ENCODE measurements at regions not wholly inside any gene's neighbourhood (a gene's known extent, or its start where the extent isn't known, plus 50 kb on each side); places are given as distances from the start of the nearest gene placed in this dataset.

GRCh38 chr9:116045083-116045482 is 108.5 kb upstream of the PAPPA start:
- H3K27ac ChIP-seq (ENCODE audit: low read depth in 1 of 3, low read length in 2 of 3) = no peak overlapping the region
- WGBS, 3 donors = 94 to 95% (median 94%) methylated on average over 2 of the region's 2 CpGs
- no peak overlapping the region for H3K4me3 ChIP-seq (ENCODE audit: low read depth in 1 of 3, low read length in 3 of 3)
- FAIRE-seq (no peak), DNase-seq (no peak)
- H3K4me1 ChIP-seq (ENCODE audit: control insufficient read depth in 3 of 3, insufficient read depth in 2 of 3, low read depth in 1 of 3, low read length in 2 of 3) = no peaks in the 10 kb centered on the region
- H3K9me3 ChIP-seq (ENCODE audit: control insufficient read depth in 2 of 2, insufficient read depth in 1 of 2, low read depth in 1 of 2, low read length in 1 of 2) = no peaks in the 10 kb centered on the region
- H3K27me3 ChIP-seq (ENCODE audit: control insufficient read depth in 3 of 3, insufficient read depth in 3 of 3, low read length in 3 of 3) = no peaks in the 10 kb centered on the region
- no peaks in the 10 kb centered on the region for H3K36me3 ChIP-seq (ENCODE audit: control insufficient read depth in 3 of 3, insufficient read depth in 2 of 3, low read depth in 1 of 3, low read length in 3 of 3)

- Histone ChIP-seq H3K36me3 (ENCODE audit: control insufficient read depth in 3 of 3, insufficient read depth in 2 of 3, low read depth in 1 of 3, low read length in 3 of 3) (no peaks in the 10 kb centered on the region), H3K27ac (ENCODE audit: low read depth in 1 of 3, low read length in 2 of 3) (no peak overlapping the region), H3K9me3 (ENCODE audit: control insufficient read depth in 2 of 2, insufficient read depth in 1 of 2, low read depth in 1 of 2, low read length in 1 of 2) (no peaks in the 10 kb centered on the region), H3K4me3 (ENCODE audit: low read depth in 1 of 3, low read length in 3 of 3) (no peak overlapping the region), H3K4me1 (ENCODE audit: control insufficient read depth in 3 of 3, insufficient read depth in 2 of 3, low read depth in 1 of 3, low read length in 2 of 3) (no peaks in the 10 kb centered on the region), H3K27me3 (ENCODE audit: control insufficient read depth in 3 of 3, insufficient read depth in 3 of 3, low read length in 3 of 3) (no peaks in the 10 kb centered on the region)
- no peak for FAIRE-seq
- 65 to 73% (median 70%) methylated on average over 2 of the region's 2 CpGs for WGBS, 3 donors
- DNase-seq = no peak
These were observed 105.5 kb upstream of the PAPPA start for GRCh38 chr9:116048081-116048480.

GRCh38 chr9:116049456-116049855 is 104.1 kb upstream of the PAPPA start:
- Histone ChIP-seq H3K27ac (ENCODE audit: low read depth in 1 of 3, low read length in 2 of 3) (no peak overlapping the region), H3K4me1 (ENCODE audit: control insufficient read depth in 3 of 3, insufficient read depth in 2 of 3, low read depth in 1 of 3, low read length in 2 of 3) (no peaks in the 10 kb centered on the region), H3K4me3 (ENCODE audit: low read depth in 1 of 3, low read length in 3 of 3) (no peak overlapping the region), H3K9me3 (ENCODE audit: control insufficient read depth in 2 of 2, insufficient read depth in 1 of 2, low read depth in 1 of 2, low read length in 1 of 2) (no peaks in the 10 kb centered on the region), H3K36me3 (ENCODE audit: control insufficient read depth in 3 of 3, insufficient read depth in 2 of 3, low read depth in 1 of 3, low read length in 3 of 3) (no peaks in the 10 kb centered on the region), H3K27me3 (ENCODE audit: control insufficient read depth in 3 of 3, insufficient read depth in 3 of 3, low read length in 3 of 3) (no peaks in the 10 kb centered on the region)
- DNase-seq = no peak
- no peak for FAIRE-seq
- 78 to 82% (median 78%) methylated on average over 4 of the region's 4 CpGs for WGBS, 3 donors

- no peak for DNase-seq
- no peaks in the 10 kb centered on the region for H3K4me1 ChIP-seq (ENCODE audit: control insufficient read depth in 3 of 3, insufficient read depth in 2 of 3, low read depth in 1 of 3, low read length in 2 of 3)
- FAIRE-seq = no peak
- H3K27ac ChIP-seq (ENCODE audit: low read depth in 1 of 3, low read length in 2 of 3) = no peak overlapping the region
- no peaks in the 10 kb centered on the region for H3K27me3 ChIP-seq (ENCODE audit: control insufficient read depth in 3 of 3, insufficient read depth in 3 of 3, low read length in 3 of 3)
- no peaks in the 10 kb centered on the region for H3K9me3 ChIP-seq (ENCODE audit: control insufficient read depth in 2 of 2, insufficient read depth in 1 of 2, low read depth in 1 of 2, low read length in 1 of 2)
- H3K4me3 ChIP-seq (ENCODE audit: low read depth in 1 of 3, low read length in 3 of 3) = no peak overlapping the region
- WGBS, 3 donors = 81 to 88% (median 86%) methylated on average over 2 of the region's 2 CpGs
- H3K36me3 ChIP-seq (ENCODE audit: control insufficient read depth in 3 of 3, insufficient read depth in 2 of 3, low read depth in 1 of 3, low read length in 3 of 3) = no peaks in the 10 kb centered on the region
These were observed 102.1 kb upstream of the PAPPA start for GRCh38 chr9:116051528-116051927.

GRCh38 chr9:116055536-116055935 is 98.1 kb upstream of the PAPPA start:
- no peak for DNase-seq
- no peak for FAIRE-seq
- Histone ChIP-seq H3K27ac (ENCODE audit: low read depth in 1 of 3, low read length in 2 of 3) (no peak overlapping the region), H3K9me3 (ENCODE audit: control insufficient read depth in 2 of 2, insufficient read depth in 1 of 2, low read depth in 1 of 2, low read length in 1 of 2) (no peaks in the 10 kb centered on the region), H3K4me1 (ENCODE audit: control insufficient read depth in 3 of 3, insufficient read depth in 2 of 3, low read depth in 1 of 3, low read length in 2 of 3) (no peaks in the 10 kb centered on the region), H3K36me3 (ENCODE audit: control insufficient read depth in 3 of 3, insufficient read depth in 2 of 3, low read depth in 1 of 3, low read length in 3 of 3) (no peaks in the 10 kb centered on the region), H3K4me3 (ENCODE audit: low read depth in 1 of 3, low read length in 3 of 3) (no peak overlapping the region), H3K27me3 (ENCODE audit: control insufficient read depth in 3 of 3, insufficient read depth in 3 of 3, low read length in 3 of 3) (no peaks in the 10 kb centered on the region)
- 66 to 81% (median 75%) methylated on average over 3 of the region's 3 CpGs for WGBS, 3 donors

- DNase-seq = no peak
- 65 to 70% (median 67%) methylated on average over 5 of the region's 5 CpGs for WGBS, 3 donors
- FAIRE-seq = no peak
- Histone ChIP-seq H3K4me1 (ENCODE audit: control insufficient read depth in 3 of 3, insufficient read depth in 2 of 3, low read depth in 1 of 3, low read length in 2 of 3) (no peaks in the 10 kb centered on the region), H3K4me3 (ENCODE audit: low read depth in 1 of 3, low read length in 3 of 3) (no peak overlapping the region), H3K27ac (ENCODE audit: low read depth in 1 of 3, low read length in 2 of 3) (no peak overlapping the region), H3K27me3 (ENCODE audit: control insufficient read depth in 3 of 3, insufficient read depth in 3 of 3, low read length in 3 of 3) (no peaks in the 10 kb centered on the region), H3K36me3 (ENCODE audit: control insufficient read depth in 3 of 3, insufficient read depth in 2 of 3, low read depth in 1 of 3, low read length in 3 of 3) (no peaks in the 10 kb centered on the region), H3K9me3 (ENCODE audit: control insufficient read depth in 2 of 2, insufficient read depth in 1 of 2, low read depth in 1 of 2, low read length in 1 of 2) (no peaks in the 10 kb centered on the region)
These were observed 96.2 kb upstream of the PAPPA start for GRCh38 chr9:116057371-116057770.

GRCh38 chr9:116058421-116058820 is 95.2 kb upstream of the PAPPA start:
- Histone ChIP-seq H3K4me1 (ENCODE audit: control insufficient read depth in 3 of 3, insufficient read depth in 2 of 3, low read depth in 1 of 3, low read length in 2 of 3) (no peaks in the 10 kb centered on the region), H3K9me3 (ENCODE audit: control insufficient read depth in 2 of 2, insufficient read depth in 1 of 2, low read depth in 1 of 2, low read length in 1 of 2) (no peaks in the 10 kb centered on the region), H3K27ac (ENCODE audit: low read depth in 1 of 3, low read length in 2 of 3) (no peak overlapping the region), H3K36me3 (ENCODE audit: control insufficient read depth in 3 of 3, insufficient read depth in 2 of 3, low read depth in 1 of 3, low read length in 3 of 3) (no peaks in the 10 kb centered on the region), H3K4me3 (ENCODE audit: low read depth in 1 of 3, low read length in 3 of 3) (no peak overlapping the region), H3K27me3 (ENCODE audit: control insufficient read depth in 3 of 3, insufficient read depth in 3 of 3, low read length in 3 of 3) (no peaks in the 10 kb centered on the region)
- WGBS, 3 donors = 68 to 91% (median 74%) methylated on average over 2 of the region's 2 CpGs
- no peak for DNase-seq
- FAIRE-seq = no peak

GRCh38 chr9:116059466-116059865 is 94.1 kb upstream of the PAPPA start:
- H3K27ac ChIP-seq (ENCODE audit: low read depth in 1 of 3, low read length in 2 of 3) = no peak overlapping the region
- FAIRE-seq = no peak
- DNase-seq = no peak
- no peaks in the 10 kb centered on the region for H3K4me1 ChIP-seq (ENCODE audit: control insufficient read depth in 3 of 3, insufficient read depth in 2 of 3, low read depth in 1 of 3, low read length in 2 of 3)
- H3K27me3 ChIP-seq (ENCODE audit: control insufficient read depth in 3 of 3, insufficient read depth in 3 of 3, low read length in 3 of 3) = no peaks in the 10 kb centered on the region
- no peaks in the 10 kb centered on the region for H3K36me3 ChIP-seq (ENCODE audit: control insufficient read depth in 3 of 3, insufficient read depth in 2 of 3, low read depth in 1 of 3, low read length in 3 of 3)
- WGBS, 3 donors = 79 to 82% (median 80%) methylated on average over 2 of the region's 2 CpGs
- no peaks in the 10 kb centered on the region for H3K9me3 ChIP-seq (ENCODE audit: control insufficient read depth in 2 of 2, insufficient read depth in 1 of 2, low read depth in 1 of 2, low read length in 1 of 2)
- H3K4me3 ChIP-seq (ENCODE audit: low read depth in 1 of 3, low read length in 3 of 3) = no peak overlapping the region

GRCh38 chr9:116060631-116061030 is 93.0 kb upstream of the PAPPA start:
- H3K27me3 ChIP-seq (ENCODE audit: control insufficient read depth in 3 of 3, insufficient read depth in 3 of 3, low read length in 3 of 3) = no peaks in the 10 kb centered on the region
- WGBS, 3 donors = 15 to 52% (median 24%) methylated on average over 1 of the region's 1 CpG
- no peaks in the 10 kb centered on the region for H3K4me1 ChIP-seq (ENCODE audit: control insufficient read depth in 3 of 3, insufficient read depth in 2 of 3, low read depth in 1 of 3, low read length in 2 of 3)
- H3K9me3 ChIP-seq (ENCODE audit: control insufficient read depth in 2 of 2, insufficient read depth in 1 of 2, low read depth in 1 of 2, low read length in 1 of 2) = no peaks in the 10 kb centered on the region
- H3K4me3 ChIP-seq (ENCODE audit: low read depth in 1 of 3, low read length in 3 of 3) = no peak overlapping the region
- H3K36me3 ChIP-seq (ENCODE audit: control insufficient read depth in 3 of 3, insufficient read depth in 2 of 3, low read depth in 1 of 3, low read length in 3 of 3) = no peaks in the 10 kb centered on the region
- DNase-seq = no peak
- no peak for FAIRE-seq
- H3K27ac ChIP-seq (ENCODE audit: low read depth in 1 of 3, low read length in 2 of 3) = no peak overlapping the region
